Large intestine (tissue), 3 donors: ENCODE measurements at regions not wholly inside any gene's neighbourhood (a gene's known extent, or its start where the extent isn't known, plus 50 kb on each side); places are given as distances from the start of the nearest gene placed in this dataset.

ENCODE experiments used
- DNase-seq, 2 donors: peaks; one replicate each; pipeline versions ENCODE4 v3.0.0 to v3.0.0-alpha.2; 2013
- H3K27ac ChIP-seq: one replicate; pipeline ENCODE4 v1.5.1; 2013; ENCODE audit warnings: low read length
- H3K27me3 ChIP-seq: 2 replicates; pipeline ENCODE4 v1.6.1; 2013; ENCODE audit warnings: low read length; ENCODE audit not compliant: control insufficient read depth, insufficient read depth
- H3K36me3 ChIP-seq: 2 replicates; pipeline ENCODE4 v1.6.1; 2013; ENCODE audit warnings: low read length; ENCODE audit not compliant: control insufficient read depth, insufficient read depth
- H3K4me1 ChIP-seq: one replicate; pipeline ENCODE4 v1.6.1; 2013; ENCODE audit warnings: low read length; ENCODE audit not compliant: control insufficient read depth, insufficient read depth
- H3K4me3 ChIP-seq: one replicate; pipeline ENCODE4 v1.5.1; 2013; ENCODE audit warnings: low read length
- H3K9me3 ChIP-seq: one replicate; pipeline ENCODE4 v1.6.1; 2013; ENCODE audit warnings: mild to moderate bottlenecking, low read depth, low read length, moderate library complexity; ENCODE audit not compliant: control insufficient read depth
- WGBS: methylation state at CpG from one replicate; pipeline ENCODE4 v1.1.5; 2013; ENCODE audit warnings: low lambda C conversion rate; ENCODE audit not compliant: insufficient coverage; 5-methylcytosine and 5-hydroxymethylcytosine counted together

DNA sequence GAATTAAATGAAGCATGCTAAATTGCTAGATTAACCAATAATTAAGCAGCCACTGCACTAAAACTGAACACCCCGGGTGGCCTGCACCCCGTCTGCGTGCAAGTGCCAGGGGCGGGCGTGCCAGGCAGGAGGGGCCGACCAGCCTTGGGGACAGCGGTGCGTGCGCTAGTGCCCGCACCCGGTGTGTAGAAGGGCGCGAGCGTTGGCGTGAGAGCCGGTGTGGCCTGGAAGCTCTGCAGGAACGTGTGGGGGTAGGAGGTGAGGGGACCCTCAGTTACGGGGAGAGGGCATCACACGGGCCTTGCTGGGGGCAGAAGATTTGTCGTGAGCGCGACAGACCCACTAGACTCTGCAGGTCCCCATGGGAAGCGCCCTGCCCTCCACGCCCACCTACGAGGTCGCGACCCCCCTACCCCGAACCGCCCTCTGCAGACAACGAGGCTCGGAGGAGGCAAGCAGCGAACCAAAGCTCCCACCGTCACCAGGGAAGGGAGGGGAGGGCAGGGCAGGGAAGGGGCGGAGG, 105.8 kb downstream of the FAM53A start:
- no CpG with 5 or more reads among the region's 34 CpGs for WGBS

GRCh38 chr4:1577822-1578217, 106.3 kb downstream of the FAM53A start:
- Histone ChIP-seq H3K27me3 (peaks cover 52% of the 10 kb centered on the region), H3K4me1 (peaks cover 2% of the 10 kb centered on the region), H3K36me3 (no peaks in the 10 kb centered on the region), H3K27ac (no peak overlapping the region), H3K9me3 (peaks cover 3% of the 10 kb centered on the region), H3K4me3 (no peak overlapping the region)
- no peak for DNase-seq
- no CpG with 5 or more reads among the region's 17 CpGs for WGBS

More for the DNA sequence above, 105.8 kb downstream of the FAM53A start:
- H3K27ac ChIP-seq = no peak overlapping the region
- no peak for DNase-seq
- H3K36me3 ChIP-seq = no peaks in the 10 kb centered on the region
- H3K4me3 ChIP-seq = no peak overlapping the region
- peaks cover 2% of the 10 kb centered on the region for H3K4me1 ChIP-seq
- peaks cover 3% of the 10 kb centered on the region for H3K9me3 ChIP-seq
- peaks cover 52% of the 10 kb centered on the region for H3K27me3 ChIP-seq

GRCh38 chr4:1576961-1577821, 106.9 kb downstream of the FAM53A start:
- Histone ChIP-seq H3K9me3 (peaks cover 3% of the 10 kb centered on the region), H3K27me3 (peaks cover 52% of the 10 kb centered on the region), H3K4me1 (peaks cover 2% of the 10 kb centered on the region), H3K27ac (no peak overlapping the region), H3K36me3 (no peaks in the 10 kb centered on the region), H3K4me3 (no peak overlapping the region)
- no peak for DNase-seq
- WGBS = no CpG with 5 or more reads among the region's 30 CpGs

DNA sequence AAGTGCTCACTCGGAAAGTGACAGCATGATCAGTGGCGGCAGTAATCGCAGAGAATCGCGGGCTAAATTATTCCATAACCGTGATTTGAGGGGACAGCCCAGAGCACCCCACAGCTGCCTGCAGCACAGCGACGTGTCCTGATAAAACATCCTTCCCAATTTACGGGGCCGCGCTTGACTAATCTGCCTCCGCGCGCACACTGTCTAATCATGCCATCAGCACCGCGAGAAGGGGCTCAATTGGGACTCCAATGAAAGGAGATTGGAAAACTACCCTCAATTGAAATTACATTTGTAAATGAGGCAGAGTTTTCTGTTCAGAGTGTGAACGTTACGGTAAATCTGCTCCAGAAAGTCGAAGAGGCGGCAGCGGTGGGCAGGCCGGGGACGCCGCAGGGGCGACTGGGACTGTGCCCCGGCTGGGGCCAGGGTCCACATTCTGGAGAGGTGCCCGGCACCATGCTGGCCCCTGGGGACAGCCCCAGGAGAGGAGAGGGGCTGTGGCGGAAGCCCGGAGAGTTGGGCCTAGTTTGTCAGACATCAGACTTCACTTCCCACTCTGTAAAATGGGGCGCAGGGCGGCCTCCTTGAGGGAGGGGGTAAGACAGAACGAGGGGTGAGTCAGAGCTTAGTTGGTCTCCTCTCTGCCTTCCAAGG, 107.7 kb downstream of the FAM53A start:
- H3K9me3 ChIP-seq = peaks cover 3% of the 10 kb centered on the region
- no CpG with 5 or more reads among the region's 32 CpGs for WGBS
- DNase-seq = no peak
- H3K4me3 ChIP-seq = no peak overlapping the region
- H3K4me1 ChIP-seq = peaks cover 2% of the 10 kb centered on the region
- H3K36me3 ChIP-seq = no peaks in the 10 kb centered on the region
- no peak overlapping the region for H3K27ac ChIP-seq
- peaks cover 52% of the 10 kb centered on the region for H3K27me3 ChIP-seq

GRCh38 chr4:1575418-1576303, 108.5 kb downstream of the FAM53A start:
- peaks cover 3% of the 10 kb centered on the region for H3K9me3 ChIP-seq
- no peak overlapping the region for H3K27ac ChIP-seq
- peaks cover 52% of the 10 kb centered on the region for H3K27me3 ChIP-seq
- H3K4me3 ChIP-seq = no peak overlapping the region
- H3K36me3 ChIP-seq = no peaks in the 10 kb centered on the region
- H3K4me1 ChIP-seq = peaks cover 2% of the 10 kb centered on the region
- no CpG with 5 or more reads among the region's 20 CpGs for WGBS
- DNase-seq = no peak

DNA sequence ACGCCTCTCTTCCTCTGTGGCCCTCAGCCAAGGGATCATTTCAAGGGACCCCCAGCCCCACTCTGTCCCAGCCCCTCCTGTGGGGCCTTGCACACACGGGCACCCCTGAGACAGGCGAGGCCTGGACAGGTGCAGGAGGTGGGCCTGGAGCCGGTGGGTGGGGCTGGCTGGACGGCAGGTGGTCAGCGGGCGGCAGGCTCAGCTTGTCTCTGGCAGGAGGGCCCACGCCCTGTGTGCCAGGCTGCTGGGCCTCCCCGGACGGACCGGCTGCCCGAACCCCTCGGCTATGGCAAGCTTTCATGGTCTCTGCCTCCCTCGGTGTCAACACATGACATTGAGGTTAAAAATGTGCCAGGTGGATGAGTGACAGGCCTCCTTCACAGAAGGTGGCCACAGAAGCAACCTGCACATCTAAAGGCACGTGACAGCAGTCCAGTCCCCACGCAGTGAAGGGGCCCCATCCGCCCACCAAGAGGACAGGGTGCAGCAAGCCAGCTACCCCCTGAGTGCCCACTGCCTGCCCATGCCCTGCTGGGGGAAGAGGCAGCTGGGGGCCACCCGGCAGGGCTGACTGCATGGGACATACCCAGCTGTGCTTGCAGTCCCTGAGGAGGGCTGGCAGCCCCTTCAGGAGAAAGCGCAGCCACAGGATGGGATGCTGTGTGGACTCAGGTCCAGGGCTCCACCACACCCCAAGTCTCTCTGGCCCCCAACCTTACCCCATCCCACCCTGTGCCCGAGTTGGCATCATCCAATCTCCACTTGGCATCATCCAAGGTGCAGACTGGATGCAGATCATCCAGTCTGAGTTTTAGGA, 109.3 kb downstream of the FAM53A start:
- H3K4me3 ChIP-seq = no peak overlapping the region
- DNase-seq = no peak
- WGBS = no CpG with 5 or more reads among the region's 20 CpGs
- H3K27me3 ChIP-seq = peaks cover 47% of the 10 kb centered on the region
- H3K4me1 ChIP-seq = no peaks in the 10 kb centered on the region
- H3K36me3 ChIP-seq = no peaks in the 10 kb centered on the region
- no peaks in the 10 kb centered on the region for H3K9me3 ChIP-seq
- no peak overlapping the region for H3K27ac ChIP-seq

DNA sequence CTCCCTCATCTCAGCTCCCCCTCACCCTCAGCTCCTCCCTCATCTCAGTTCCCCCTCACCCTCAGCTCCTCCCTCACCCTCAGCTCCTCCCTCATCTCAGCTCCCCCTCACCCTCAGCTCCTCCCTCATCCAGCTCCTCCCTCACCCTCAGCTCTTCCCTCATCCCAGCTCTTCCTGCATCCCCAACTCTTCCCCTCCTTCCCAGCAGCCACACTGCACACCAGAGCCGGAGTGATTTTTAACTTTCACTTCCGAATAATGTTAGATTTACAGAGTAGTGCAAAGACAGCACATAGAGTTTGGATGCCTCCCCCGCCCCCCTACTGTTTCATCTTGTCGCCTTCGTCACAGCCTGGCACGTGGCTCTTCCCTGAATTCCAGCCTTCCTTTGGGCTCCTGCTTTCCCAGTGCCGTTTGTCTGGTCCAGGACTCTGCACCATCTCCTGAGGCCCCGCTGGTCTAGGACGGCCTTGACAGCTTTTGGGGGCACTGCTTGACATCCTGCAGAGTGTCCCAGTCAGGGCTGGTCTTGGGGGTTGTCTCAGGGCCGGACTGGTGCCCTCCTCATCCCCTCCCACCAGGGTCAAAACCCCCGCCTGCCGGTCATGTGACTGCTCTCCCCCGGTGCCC, 110.2 kb downstream of the FAM53A start:
- no peaks in the 10 kb centered on the region for H3K9me3 ChIP-seq
- H3K4me1 ChIP-seq = no peaks in the 10 kb centered on the region
- H3K36me3 ChIP-seq = no peaks in the 10 kb centered on the region
- no peak overlapping the region for H3K27ac ChIP-seq
- DNase-seq = no peak
- no peak overlapping the region for H3K4me3 ChIP-seq
- peaks cover 40% of the 10 kb centered on the region for H3K27me3 ChIP-seq
- WGBS = no CpG with 5 or more reads among the region's 13 CpGs

DNA sequence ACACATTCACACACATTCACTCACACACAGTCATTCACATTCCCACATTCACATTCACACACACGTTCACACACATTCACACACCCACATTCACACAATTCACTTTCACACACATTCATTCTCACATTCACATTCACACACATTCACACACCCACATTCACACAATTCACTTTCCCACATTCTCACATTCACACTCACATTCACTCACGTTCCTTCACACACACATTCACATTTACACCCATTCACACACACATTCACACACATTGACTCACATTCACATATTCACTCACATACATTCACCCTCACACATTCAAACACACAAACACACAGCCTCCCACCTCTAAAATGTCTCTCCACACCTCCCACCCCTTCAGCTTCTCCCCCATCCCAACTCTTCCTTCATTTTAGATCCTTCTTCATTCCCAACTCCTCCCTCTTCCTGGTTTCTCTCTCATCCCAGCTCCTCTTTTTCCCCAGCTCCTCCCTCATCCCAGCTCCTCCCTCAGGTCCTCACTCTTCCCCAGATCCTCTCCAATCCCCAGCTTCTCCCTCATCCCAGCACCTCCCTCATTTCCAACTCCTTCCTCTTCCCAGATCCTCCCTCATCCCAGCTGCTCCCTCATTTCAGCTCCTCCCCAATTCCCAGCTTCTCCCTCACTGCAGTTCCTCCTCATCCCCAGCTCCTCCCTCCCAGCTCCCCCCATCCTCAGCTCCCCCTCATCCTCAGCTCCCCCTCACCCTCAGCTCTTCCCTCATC, 111.0 kb downstream of the FAM53A start:
- Histone ChIP-seq H3K9me3 (no peaks in the 10 kb centered on the region), H3K27ac (no peak overlapping the region), H3K36me3 (no peaks in the 10 kb centered on the region), H3K4me3 (no peak overlapping the region), H3K27me3 (peaks cover 36% of the 10 kb centered on the region), H3K4me1 (no peaks in the 10 kb centered on the region)
- 77% methylated on average over 2 of the region's 2 CpGs for WGBS
- DNase-seq = no peak

- H3K9me3 ChIP-seq = no peaks in the 10 kb centered on the region
Observed at GRCh38 chr4:1572521-1572920, 111.6 kb downstream of the FAM53A start.

More at GRCh38 chr4:1572521-1572920, 111.6 kb downstream of the FAM53A start:
- H3K4me1 ChIP-seq = peaks cover 5% of the 10 kb centered on the region
- no peak overlapping the region for H3K4me3 ChIP-seq
- no peaks in the 10 kb centered on the region for H3K36me3 ChIP-seq
- no CpG with 5 or more reads among the region's 9 CpGs for WGBS
- peaks cover 36% of the 10 kb centered on the region for H3K27me3 ChIP-seq
- no peak overlapping the region for H3K27ac ChIP-seq
- DNase-seq = no peak
